ENCODE measurements at regions not wholly inside any gene's neighbourhood (a gene's known extent, or its start where the extent isn't known, plus 50 kb on each side); places are given as distances from the start of the nearest gene placed in this dataset.
A peak's percentile ranks its signal among the peaks of the same experiment; 100 is the strongest.

DNA sequence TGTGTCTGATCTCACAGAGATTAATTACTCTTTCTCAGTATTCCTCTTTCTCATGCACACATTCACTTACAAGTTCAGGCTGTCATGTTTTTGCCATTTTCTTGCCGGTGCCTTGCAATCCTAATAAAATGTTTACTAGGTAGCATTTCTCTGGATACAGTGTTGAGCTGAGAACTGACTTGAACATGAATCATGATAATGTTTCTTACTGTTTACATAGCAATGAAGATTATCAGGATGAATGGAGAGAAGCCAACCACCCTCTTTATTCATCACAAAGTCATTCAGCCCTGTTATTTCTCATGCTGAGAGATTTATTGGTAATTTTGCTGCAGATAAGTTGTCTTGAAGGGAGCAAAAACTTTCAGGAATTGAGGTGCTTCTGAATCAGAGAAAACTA lies 185.5 kb upstream of the ECI2 start:
- peak; percentile 84 for DNase-seq (ENCODE audit: low read depth)

DNA sequence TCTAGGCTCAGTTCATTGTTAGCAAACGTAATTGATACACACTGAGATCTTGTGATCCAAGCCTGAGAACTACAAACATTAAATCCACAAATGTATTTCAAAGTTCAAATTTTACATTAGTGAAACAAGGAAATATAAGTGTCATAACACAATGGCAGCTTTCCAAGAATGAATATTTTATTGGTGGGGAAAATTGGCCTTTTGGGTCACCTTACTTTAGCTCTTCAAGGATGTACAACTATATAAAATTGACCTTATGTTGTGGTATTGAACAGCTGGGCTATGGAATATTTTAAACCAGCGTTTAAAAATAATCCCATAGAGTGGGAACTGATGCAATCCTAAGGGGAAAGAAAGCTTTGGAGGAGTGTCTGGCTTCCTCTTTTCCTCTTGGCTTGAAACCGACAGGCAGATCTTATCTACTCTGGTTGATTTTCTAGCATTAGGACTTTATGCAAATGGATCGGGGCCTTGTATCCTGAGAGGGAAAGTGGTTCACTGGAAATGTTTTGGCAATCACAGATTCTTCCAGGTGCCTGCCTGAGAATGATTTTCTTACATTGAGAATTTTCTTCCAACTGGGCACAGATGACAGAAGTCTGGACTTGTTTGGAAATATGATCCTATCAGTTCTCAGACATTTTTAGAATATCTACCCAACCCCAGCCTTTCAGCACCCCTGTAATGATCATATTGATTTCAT lies 184.8 kb upstream of the ECI2 start:
- no peak for DNase-seq (ENCODE audit: low read depth)

DNA sequence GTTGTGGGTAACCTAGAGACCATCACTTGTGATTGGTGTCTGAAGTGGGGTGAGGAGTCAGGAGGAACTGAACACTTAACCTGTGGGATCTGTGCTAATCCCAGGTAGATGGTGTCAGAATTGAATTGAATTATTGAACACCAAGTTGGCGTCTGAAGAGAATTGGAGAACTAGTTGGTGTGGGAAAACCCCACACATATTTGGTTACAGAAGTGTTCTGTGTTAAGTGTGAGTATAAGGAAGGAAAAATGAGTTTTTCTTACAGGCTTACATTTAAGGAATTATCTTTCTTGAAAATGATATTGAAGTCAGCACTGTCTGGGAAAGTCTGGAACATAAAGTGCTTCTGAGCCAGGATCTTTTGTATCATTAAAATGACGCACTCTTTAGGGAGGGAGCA lies 182.9 kb upstream of the ECI2 start:
- DNase-seq (ENCODE audit: low read depth): no peak

DNA sequence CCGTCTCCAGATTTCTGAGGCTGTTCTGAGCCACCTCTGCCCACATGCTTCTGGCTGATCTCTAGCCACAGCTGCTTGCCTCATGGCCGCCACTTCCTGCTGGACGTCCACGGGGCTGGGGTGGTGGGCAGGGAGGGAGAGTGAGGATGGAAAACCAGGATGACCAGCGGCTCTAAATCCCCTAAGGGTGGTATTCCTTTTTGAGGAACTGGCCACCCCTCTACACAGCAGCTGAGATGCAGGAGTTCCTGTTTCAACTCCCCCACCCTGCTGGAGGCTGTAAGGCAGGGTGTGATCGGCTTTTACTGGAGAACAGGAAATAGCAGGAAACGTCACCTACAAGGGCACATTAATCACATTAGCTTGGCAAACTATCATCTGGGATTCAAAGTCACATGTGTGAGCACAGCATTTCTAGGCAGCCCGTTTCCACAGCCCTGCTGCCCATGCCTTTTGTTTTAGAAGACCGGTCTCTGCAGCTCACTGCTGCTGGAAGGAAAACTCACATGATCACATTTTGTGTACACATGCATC lies 181.6 kb upstream of the ECI2 start:
- DNase-seq (ENCODE audit: low read depth): peak; percentile 33

DNA sequence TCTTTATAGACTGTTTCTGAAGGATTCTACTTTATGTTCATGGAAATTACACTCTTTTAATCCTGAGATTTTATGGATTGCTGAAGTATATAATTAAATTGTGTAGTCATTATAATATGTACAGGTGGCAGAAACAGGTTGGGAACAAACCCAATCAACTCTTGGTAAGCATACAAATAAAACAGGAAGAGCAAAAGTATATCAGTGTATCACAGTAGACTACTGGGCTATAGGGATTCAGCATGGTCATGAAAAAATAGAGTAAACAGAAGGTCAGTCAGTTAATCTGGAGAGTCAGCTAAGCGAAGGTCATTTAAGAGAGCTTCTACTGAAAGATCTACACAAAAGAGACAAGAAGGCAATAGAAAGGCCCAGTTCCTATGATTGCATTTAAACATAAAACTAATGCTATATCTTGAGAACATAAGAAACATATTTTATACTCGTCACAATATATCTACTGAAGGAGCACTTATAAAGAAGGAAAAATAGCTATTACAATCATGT lies 178.9 kb upstream of the ECI2 start:
- DNase-seq (ENCODE audit: low read depth): no peak

DNA sequence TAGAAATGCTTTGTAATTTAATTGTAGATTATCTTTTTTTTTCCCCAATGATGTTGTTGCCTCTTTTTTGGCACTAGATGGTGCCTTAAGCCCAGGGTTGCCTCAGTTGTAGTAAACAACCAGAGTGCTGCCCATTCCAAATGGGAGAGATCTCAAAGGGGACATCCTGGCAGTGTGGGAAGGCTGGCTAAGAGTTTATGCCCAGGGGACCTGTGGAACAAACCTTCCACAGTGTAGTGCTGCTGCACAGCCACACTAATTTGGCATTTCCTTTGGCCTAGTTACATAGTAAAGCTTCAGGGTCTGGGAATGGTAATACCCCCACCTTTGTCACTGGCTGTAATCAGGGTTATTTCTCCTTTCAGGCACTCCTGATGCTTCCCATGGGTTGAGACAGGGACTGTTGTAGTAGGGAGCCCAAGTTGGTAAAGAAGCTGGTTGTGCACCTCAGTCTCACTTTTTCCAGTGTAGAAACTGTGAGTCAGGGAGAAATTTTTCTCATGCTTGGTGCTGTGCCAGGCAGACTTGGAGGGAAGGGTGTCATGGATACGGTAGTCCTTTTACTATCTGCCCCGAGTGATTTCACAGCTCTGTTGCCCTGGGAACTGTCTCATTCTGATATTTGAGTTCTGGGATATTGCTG lies 177.8 kb upstream of the ECI2 start:
- DNase-seq (ENCODE audit: low read depth): peak; percentile 90

DNA sequence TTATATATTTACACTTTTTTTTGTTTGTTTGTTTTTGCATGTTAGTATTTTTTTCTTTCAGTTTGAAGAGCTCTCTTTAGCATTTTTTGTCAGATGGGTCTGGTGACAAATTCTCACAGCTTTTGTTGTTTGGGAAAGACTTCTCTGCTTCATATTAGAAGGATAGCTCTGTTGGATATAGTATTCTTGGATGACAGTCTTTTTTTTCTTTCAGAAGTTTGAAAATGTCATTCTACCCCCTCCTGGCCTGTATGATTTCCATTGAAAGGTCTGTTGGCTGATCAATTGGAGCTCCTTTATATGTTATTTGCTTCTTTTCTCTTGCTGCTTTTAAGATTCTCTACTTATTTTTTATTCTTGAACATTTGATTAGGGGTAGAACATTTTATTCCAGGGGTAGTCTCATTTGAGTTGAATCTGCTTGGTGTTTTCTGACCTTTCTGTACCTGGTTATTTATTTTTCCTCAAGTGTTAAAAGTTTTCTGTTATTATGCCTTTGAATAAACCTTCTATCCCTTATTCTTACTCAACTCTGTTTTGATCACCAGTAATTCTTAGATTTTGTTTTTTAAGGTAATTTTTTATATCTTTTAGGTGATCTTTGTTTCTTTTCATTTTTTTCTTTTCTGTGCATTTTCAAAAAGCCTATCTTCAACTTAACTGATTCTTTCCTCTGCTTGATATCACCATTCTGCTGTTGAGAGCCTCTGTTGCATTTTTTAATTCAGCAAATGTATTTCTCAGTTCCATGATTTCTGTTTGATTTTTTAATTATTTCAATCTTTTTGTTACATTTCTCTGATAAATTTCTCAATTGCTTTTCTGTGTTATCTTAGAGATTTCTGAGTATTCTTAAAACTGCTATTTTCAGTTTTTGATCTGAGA lies 176.8 kb upstream of the ECI2 start:
- no peak for DNase-seq (ENCODE audit: low read depth)

DNA sequence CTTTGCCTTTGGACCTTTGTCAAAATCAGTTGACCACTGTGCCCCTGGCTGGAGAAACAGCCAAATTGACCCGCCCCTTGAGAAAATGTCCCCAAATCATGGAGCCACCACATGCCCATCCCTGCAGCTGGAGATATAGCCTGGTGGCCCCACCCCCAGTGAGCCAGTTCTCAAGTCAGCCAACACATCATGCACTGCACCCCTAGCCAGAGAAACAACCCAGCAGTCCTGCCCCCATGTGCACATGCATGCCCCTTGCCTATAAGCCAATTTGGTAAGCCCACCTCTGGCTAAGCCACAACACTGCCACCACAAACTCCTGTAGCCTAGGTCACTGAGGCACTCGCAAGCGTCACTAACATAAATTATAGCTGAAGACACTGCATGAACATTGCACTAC lies 174.2 kb upstream of the ECI2 start:
- no peak for DNase-seq (ENCODE audit: low read depth)

DNA sequence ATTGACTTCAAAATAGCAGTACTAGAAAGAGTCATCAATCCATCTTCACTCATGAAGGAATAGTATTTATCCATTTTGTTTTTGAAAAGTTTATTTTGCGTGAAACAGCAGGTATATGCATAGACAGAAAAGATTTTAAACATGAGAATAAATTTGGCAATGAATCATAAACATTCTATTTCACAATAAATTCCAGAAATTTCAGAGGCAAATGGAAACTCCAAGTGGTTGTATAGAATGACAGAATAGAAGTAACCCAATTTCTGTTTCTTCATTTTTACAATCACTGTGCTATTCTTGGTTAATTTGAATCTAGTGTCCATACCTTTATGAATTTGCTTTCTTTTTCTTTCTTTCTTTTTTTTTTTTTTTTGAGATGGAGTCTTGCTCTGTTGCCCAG lies 173.0 kb upstream of the ECI2 start:
- no peak for DNase-seq (ENCODE audit: low read depth)

DNA sequence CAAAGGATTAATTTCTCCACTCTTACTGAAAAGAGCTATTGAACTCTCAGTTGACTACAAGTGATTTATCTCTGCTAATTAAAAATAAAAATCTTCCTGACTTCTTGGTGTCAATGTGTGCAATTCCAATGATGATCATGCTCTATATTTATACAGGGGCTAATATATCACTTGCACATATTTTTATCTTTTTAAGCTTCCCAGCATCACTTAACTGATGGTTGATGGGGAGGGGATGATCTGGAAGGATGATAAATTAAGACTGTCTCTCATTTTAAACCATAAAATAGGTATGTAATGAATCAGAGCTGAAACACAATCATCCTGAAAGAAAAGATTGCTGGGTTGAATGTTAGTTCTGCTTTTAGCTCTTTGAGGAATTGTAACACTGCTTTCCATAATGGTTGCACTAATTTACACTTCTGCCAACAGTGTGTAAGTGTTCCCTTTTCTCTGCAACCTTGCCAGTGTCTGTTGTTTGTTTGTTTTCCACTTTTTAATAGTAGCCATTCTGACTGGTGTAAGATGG lies 169.6 kb upstream of the ECI2 start:
- DNase-seq (ENCODE audit: low read depth): no peak

DNA sequence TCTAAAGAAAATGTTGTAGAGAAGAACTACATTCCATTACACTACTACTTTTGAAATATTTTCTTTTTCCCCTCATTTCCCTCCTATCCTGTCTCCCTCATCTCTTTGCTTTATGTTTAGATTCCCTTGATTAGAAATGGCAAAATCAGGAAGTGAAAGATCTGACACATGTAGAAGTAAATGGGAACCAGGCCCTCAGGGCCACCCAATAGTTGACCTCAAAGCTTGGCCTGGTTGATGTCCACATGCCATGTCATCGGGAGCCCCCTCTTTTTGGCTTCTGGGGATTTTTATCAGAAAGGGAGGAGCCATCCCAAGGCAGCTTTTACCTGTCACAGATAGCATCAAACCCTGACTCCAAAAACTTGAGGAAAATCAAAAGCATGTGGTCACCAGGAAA lies 168.3 kb upstream of the ECI2 start:
- DNase-seq (ENCODE audit: low read depth): no peak

DNA sequence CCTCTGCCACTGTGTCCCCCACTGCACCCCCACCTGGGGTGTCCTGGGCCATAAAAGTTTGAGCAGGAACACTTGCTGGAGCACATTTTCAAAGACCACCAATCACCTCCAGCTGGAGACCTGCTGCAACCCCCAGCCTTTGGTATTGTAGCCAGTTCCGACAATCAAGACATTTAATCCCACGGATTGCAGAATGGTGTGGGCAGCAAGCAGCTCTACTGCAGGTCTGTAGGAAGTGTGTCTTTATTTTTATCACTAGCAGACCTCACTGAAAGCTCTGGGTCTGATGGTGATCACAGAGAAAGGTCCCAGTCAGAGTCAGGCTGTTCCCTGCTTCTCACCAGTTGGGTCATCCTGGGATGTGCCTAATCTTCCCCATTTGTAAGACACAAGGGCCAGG lies 167.1 kb upstream of the ECI2 start:
- no peak for DNase-seq (ENCODE audit: low read depth)

DNA sequence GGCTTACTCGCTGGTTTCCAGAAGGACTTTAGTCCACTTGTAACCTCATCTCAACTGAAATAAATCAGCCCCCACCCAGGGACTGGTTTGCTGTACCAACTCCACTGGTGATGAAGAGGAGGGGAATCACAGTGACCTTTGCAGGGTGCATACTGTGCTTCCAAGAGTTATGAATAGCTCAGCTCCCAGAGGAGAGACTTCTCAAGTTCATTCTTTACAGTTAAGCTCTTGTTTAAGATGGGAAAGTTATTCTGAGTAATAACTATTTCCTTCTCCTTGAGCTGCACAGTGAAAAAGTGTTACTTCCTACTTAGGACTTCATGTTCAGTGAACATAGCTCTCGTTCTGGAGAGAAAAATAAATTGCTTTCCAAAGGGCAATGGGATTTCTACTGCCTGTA lies 166.5 kb upstream of the ECI2 start:
- no peak for DNase-seq (ENCODE audit: low read depth)

DNA sequence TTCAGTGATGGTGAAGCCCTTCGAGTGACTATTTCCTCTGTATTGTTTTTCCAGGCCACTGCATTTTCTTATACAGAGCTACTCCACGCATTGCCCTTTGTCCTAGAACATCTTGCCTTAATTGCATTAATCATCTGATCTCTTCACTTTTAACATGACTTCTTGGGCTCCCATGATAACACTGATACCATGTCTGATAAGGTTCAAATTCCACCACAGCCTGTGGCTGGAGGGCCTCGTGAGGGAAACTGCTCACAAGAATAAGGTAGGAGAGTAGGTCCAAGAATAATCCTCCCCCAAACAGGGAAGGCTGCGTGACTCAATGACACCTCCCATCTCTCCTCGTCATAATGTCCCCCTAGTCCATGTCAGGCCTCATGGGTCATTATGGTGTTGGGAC lies 165.5 kb upstream of the ECI2 start:
- DNase-seq (ENCODE audit: low read depth): no peak

DNA sequence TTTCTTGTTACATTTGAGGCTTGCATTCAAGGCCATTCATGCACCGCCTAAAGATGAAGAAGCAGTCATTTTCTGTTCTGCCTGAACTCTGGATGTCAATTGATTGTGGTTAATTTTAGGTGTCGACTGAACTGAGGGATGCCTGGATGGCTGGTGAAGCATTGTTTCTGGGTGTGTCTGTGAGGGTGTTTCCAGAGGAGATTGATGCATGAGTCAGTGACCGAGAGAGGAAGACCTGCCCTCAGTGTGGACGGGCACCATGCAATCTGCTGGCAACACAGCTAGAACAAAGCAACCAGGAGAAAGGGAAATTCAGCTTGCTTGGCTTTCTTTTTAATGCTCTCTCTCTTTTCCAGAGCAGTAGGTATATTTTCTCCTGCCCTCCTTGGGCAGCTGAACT lies 164.1 kb upstream of the ECI2 start:
- DNase-seq (ENCODE audit: low read depth): no peak

DNA sequence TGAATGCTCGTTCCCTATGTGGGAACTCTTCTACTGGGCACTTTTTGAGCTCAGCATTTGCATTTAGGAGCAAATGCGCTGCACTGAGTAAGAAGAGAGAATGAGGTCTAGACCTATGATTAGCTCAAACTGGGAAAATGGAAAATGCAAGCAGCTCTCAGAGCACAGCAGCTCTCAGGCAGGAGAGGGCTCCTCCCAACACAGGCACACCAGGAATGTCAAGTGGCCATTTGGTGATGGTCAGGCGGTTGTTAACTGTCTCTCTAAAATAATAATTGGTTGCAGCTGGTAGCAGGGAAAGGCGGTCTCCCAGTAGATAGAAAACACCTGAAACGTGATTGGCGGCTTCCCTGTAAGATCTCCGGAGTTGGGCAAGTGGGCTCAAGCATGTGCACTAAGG lies 162.0 kb upstream of the ECI2 start:
- no peak for DNase-seq (ENCODE audit: low read depth)

DNA sequence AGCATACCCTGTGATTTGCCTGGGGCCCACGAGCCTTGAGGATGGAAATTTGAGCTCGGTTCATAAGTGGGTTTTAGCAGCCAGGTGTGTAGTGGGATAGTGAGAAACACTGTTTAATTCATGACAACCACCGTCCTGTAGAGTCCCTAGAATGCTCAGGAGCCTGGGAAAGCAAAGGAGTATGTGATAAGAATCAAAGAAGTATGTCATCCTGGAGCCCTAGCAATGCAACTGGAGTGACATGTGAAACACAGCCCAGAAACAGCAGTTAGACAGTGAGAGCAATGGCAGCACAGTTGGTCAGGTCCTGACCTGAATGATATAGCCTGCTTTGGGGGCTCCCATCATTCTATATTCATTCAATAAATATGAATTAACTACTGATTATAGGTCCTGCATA lies 161.2 kb upstream of the ECI2 start:
- DNase-seq (ENCODE audit: low read depth): no peak

DNA sequence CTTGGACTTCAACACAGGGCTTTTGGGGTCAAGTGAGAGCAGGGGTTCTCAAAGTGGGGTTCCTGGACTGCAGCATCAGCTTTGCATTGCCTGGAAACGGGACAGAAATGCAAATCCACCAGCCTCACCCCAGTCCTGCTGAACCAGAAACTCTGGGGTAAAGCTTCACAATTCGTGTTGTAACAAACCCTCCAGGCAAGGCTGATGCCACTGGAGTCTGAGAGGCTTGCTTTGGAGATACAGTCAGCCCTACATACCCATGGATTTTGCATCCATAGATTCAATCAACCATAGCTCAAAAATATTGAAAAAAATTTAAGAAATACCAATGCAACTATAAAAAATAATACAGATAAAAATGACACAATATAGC lies 160.4 kb upstream of the ECI2 start:
- no peak for DNase-seq (ENCODE audit: low read depth)

DNA sequence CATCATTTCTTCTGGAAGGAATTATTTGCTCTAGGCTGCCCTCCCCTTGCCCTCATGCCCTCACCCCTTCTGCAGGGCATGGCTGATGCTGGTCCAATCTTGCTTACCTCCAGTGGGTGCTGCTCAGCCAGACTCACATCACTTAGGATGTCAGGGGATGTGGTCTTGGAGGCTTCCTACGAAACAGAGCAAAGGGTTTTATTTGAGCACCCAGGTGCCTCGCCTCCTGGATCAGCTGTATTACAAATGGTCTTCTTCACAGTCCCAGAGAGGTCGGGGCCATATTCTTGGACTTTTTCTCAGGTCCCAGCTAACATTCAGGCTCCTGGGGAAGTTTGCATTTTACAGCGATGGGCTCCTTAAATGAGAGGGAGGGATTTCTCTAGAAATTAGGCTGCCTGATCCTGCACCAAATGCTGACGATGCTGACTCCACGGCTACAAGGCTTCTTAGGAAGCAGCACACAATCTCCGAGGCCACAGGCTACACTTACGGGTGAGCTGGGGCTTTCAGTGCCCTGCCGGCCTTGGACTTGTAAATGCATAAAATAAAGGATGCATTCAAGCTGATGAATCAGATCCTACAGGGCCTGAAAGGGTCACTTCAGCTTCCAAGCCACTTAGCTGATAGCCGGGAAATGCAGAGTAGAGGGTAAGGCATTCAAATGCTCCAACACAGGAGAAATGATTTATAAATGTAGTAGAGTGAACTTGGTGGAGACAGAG lies 159.8 kb upstream of the ECI2 start:
- no peak for DNase-seq (ENCODE audit: low read depth)

DNA sequence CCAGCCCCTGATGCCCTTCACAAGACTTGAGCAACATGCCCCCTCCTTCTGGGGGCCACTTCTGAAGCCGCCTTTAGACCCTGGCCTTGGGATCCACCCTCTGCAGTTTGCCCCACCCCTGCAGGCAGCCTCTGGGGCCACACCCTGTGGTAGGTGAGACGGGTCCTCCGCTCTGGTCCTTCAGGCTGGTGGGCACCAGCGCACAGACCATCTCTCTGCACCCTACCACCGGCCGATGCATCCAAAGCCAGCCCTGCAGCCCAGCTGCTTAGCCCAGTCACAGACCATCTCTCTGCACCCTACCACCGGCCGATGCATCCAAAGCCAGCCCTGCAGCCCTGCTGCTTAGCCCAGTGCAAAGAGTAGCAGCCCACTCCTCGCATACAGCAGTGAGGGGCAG lies 159.3 kb upstream of the ECI2 start:
- DNase-seq (ENCODE audit: low read depth): no peak

DNA sequence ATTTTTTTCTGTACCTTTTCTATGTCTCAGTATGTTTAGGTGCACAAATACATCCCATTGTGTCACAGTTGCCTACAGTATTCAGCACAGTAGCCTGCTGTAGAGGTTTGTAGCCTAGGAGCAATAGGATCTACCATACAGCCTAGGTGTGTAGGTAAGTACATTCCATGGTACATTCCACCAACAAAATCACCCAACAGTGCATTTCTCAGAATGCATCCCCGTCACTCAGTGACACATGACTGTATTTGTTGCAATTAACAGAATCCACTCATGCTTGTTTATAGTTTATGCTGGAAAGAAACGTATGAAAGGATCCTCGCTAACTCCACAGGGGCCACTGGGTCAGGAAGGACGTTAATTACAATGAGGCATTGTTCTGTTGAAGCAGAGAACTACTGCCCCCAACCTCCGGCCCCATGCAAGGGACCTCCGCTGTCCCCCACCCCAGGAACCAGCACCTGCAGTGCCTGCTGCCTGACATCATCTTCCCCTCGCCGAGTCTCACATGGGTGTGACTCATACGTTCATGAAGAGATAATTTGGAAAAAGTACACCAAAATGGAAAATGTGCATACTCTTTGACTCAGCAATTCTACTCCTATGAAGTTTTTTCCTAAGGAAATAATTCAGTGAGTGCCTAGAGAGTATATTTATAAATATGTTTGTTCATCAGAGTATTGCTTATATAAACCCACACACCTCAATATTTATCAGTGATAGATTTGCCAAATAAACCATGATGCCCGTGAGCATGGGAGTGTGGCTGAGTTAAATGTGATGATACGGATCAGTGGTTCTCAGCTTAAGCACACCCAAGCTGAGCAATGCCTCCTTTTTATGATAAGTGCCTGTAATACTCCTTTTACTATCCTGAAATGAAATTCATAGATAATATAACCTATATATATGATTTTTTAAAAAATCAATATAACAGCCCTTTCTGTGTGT lies 156.4 kb upstream of the ECI2 start:
- DNase-seq (ENCODE audit: low read depth): no peak

All from fibroblast of the conjunctiva (primary cell).